ENCODE measurements at regions not wholly inside any gene's neighbourhood (a gene's known extent, or its start where the extent isn't known, plus 50 kb on each side); places are given as distances from the start of the nearest gene placed in this dataset.

- Histone ChIP-seq H3K79me2 (ENCODE audit: insufficient read depth, low read length) (no peaks in the 10 kb centered on the region), H3K9ac (ENCODE audit: low read length) (no peak overlapping the region), H2AFZ (ENCODE audit: low read depth, low read length, poor library complexity, severe bottlenecking) (no peak overlapping the region), H4K20me1 (ENCODE audit: insufficient read depth) (no peaks in the 10 kb centered on the region), H3K27me3 (ENCODE audit: insufficient read depth, low read length) (no peaks in the 10 kb centered on the region), H3K4me2 (ENCODE audit: low read length) (no peak overlapping the region), H3K36me3 (ENCODE audit: control insufficient read depth in 1 of 2, insufficient read depth in 2 of 2, low read length in 2 of 2) (no peaks in the 10 kb centered on the region), H3K4me3 (replicated peaks in 1 of 2; ENCODE audit: low read depth in 1 of 2, low read length in 2 of 2) (no peak overlapping the region), H3K4me1 (ENCODE audit: control insufficient read depth in 1 of 2, insufficient read depth in 2 of 2, low read length in 2 of 2) (peaks cover 11% of the 10 kb centered on the region in 2 experiments), H3K9me3 (ENCODE audit: control insufficient read depth in 1 of 2, insufficient read depth in 1 of 2, low read depth in 1 of 2, low read length in 2 of 2) (no peaks in the 10 kb centered on the region), H3K9me2 (ENCODE audit: insufficient read depth) (no peaks in the 10 kb centered on the region), H3K27ac (ENCODE audit: low read depth, low read length) (no peak overlapping the region)
- no peak for DNase-seq (ENCODE audit: low read depth, low spot score)
- no peak for TF ChIP-seq YY1 (IDR thresholded peaks at IDR 0.05; ENCODE audit: extremely low read depth, insufficient replicate concordance, low read depth, low read length)
- TF ChIP-seq FOSL1 (IDR thresholded peaks at IDR 0.05; ENCODE audit: low read depth): no peak
- TF ChIP-seq POLR2A (IDR thresholded peaks at IDR 0.05; ENCODE audit: borderline replicate concordance, extremely low read depth, insufficient read depth, insufficient read length): no peak
- TF ChIP-seq ATF3 (IDR thresholded peaks at IDR 0.05): no peak
- TF ChIP-seq ZBTB33 (IDR thresholded peaks at IDR 0.05; ENCODE audit: extremely low read depth, insufficient replicate concordance, low read length): no peak
- TF ChIP-seq REST (IDR thresholded peaks at IDR 0.05; ENCODE audit: low read depth): no peak
- TF ChIP-seq TCF7L2 (IDR thresholded peaks at IDR 0.05; ENCODE audit: borderline replicate concordance, extremely low read depth, insufficient read depth, insufficient read length): no peak
- no peak for TF ChIP-seq ZFX (IDR thresholded peaks at IDR 0.05)
- TF ChIP-seq SRF (IDR thresholded peaks at IDR 0.05; ENCODE audit: low read depth): no peak
- no peak for TF ChIP-seq CBX3 (IDR thresholded peaks at IDR 0.05; ENCODE audit: low read depth)
- no peak for TF ChIP-seq CEBPB (IDR thresholded peaks at IDR 0.05; ENCODE audit: low read depth)
- TF ChIP-seq JUND (IDR thresholded peaks at IDR 0.05): no peak
- no peak for TF ChIP-seq SIN3A (IDR thresholded peaks at IDR 0.05; ENCODE audit: low read depth)
- no peak for TF ChIP-seq SP1 (IDR thresholded peaks at IDR 0.05; ENCODE audit: low read depth)
- no peak for TF ChIP-seq MAX (IDR thresholded peaks at IDR 0.05)
- no peak for TF ChIP-seq RAD21 (IDR thresholded peaks at IDR 0.05; ENCODE audit: low read depth)
- no peak for TF ChIP-seq ZNF274 (IDR thresholded peaks at IDR 0.05; ENCODE audit: low read depth, low read length)
- no peak for TF ChIP-seq POLR2AphosphoS5 (IDR thresholded peaks at IDR 0.05; ENCODE audit: low read depth, low read length)
- no peak for TF ChIP-seq EZH2phosphoT487 (IDR thresholded peaks at IDR 0.05; ENCODE audit: borderline replicate concordance)
- no peak for TF ChIP-seq EGR1 (IDR thresholded peaks at IDR 0.05; ENCODE audit: low read depth)
- BruUV-seq (replicated peaks): no TSS peak
- ChIA-PET POLR2A (no interaction called here), CTCF (no interaction called here), RAD21 (ENCODE audit: low non-redundant PET in 1 of 2, low total read pairs in 2 of 2, uncharacterized antibody in 2 of 2, unreplicated experiment in 2 of 2) (no interaction called here)
- no peak for ATAC-seq
- intact Hi-C loops (cut with micrococcal nuclease): no loop called here
These were observed 71.3 kb upstream of the EDEM3 start for GRCh38 chr1:184826001-184826400.
